ENCODE measurements at regions not wholly inside any gene's neighbourhood (a gene's known extent, or its start where the extent isn't known, plus 50 kb on each side); places are given as distances from the start of the nearest gene placed in this dataset.

DNA sequence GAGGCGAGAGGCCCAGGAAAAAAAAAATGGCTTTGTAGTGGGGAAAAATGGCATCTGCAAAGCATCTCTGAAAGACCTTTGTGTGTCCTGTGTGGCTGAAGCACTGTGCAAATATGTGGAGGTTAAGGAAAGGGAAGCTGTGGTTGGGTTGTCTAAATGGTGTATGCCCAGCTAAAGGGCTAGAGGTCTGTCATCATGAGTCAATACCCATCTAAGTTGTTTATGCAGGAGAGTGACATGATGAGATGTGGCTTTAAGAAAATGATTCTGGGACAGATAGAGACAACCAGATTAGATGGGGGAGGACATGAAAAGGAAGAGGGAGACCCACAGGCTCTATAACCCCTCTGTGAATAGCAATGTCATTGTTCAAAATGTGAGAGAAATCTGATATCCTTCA lies 280.7 kb downstream of the MFSD1 start:
- Histone ChIP-seq H3K9ac (ENCODE audit: low read depth, low read length) (no peak overlapping the region), H3K4me3 (ENCODE audit: low read depth, low read length) (no peak overlapping the region), H3K36me3 (ENCODE audit: control insufficient read depth, insufficient read depth, low read length) (no peaks in the 10 kb centered on the region), H3K27me3 (ENCODE audit: control insufficient read depth, insufficient read depth, low read length) (no peaks in the 10 kb centered on the region), H3K4me1 (ENCODE audit: control insufficient read depth, insufficient read depth, low read length) (no peaks in the 10 kb centered on the region), H3K9me3 (ENCODE audit: control insufficient read depth, insufficient read depth, low read length) (no peaks in the 10 kb centered on the region)

- H3K4me1 ChIP-seq (ENCODE audit: control insufficient read depth, insufficient read depth, low read length), result no peaks in the 10 kb centered on the region
- H3K27me3 ChIP-seq (ENCODE audit: control insufficient read depth, insufficient read depth, low read length), result no peaks in the 10 kb centered on the region
- H3K9ac ChIP-seq (ENCODE audit: low read depth, low read length), result no peak overlapping the region
- no peak overlapping the region for H3K4me3 ChIP-seq (ENCODE audit: low read depth, low read length)
- no peaks in the 10 kb centered on the region for H3K9me3 ChIP-seq (ENCODE audit: control insufficient read depth, insufficient read depth, low read length)
- H3K36me3 ChIP-seq (ENCODE audit: control insufficient read depth, insufficient read depth, low read length), result no peaks in the 10 kb centered on the region
These were observed 290.1 kb downstream of the MFSD1 start for GRCh38 chr3:159091936-159092335.

DNA sequence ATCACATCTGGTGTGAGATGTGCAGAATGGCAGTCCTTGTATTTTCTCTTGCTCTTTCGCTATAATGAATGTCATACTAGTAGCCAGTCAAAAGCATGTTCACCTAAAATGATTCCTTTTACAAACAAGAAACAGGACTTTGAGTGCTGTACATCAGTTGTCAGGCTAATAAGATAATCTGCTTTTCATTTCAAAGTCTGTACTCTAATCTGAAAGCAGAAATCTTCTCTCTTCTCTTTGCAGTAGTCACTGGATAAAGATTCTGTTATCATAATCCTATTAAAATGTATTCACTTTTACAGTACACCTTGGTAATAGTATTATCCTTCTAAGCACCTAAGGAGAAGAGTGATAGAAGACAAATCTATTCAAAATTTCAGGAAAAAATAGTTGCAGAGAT lies 300.1 kb downstream of the MFSD1 start:
- no peaks in the 10 kb centered on the region for H3K4me1 ChIP-seq (ENCODE audit: control insufficient read depth, insufficient read depth, low read length)
- no peaks in the 10 kb centered on the region for H3K9me3 ChIP-seq (ENCODE audit: control insufficient read depth, insufficient read depth, low read length)
- no peaks in the 10 kb centered on the region for H3K36me3 ChIP-seq (ENCODE audit: control insufficient read depth, insufficient read depth, low read length)
- no peak overlapping the region for H3K9ac ChIP-seq (ENCODE audit: low read depth, low read length)
- H3K27me3 ChIP-seq (ENCODE audit: control insufficient read depth, insufficient read depth, low read length), result no peaks in the 10 kb centered on the region
- H3K4me3 ChIP-seq (ENCODE audit: low read depth, low read length), result no peak overlapping the region

DNA sequence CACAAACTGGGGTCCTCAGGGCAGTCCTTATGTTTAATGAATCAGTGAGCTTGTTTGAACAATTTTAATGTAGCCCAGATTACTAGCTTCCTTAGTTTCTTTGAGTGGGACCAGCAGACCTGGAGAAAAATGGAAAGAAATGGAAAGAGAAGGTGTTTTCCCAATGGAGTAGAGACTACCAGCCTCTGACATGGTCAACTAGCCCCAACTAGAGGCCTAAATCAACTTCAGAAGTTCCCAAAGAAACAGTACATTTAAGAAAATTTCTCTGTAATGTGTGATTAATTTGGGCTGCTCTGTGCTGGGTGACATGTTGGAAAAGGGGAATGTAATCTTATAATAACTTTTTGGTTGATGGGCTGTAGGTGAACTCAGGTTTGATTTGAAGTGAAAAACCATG lies 310.9 kb downstream of the MFSD1 start:
- Histone ChIP-seq H3K9ac (ENCODE audit: low read depth, low read length) (no peak overlapping the region), H3K4me1 (ENCODE audit: control insufficient read depth, insufficient read depth, low read length) (no peaks in the 10 kb centered on the region)

DNA sequence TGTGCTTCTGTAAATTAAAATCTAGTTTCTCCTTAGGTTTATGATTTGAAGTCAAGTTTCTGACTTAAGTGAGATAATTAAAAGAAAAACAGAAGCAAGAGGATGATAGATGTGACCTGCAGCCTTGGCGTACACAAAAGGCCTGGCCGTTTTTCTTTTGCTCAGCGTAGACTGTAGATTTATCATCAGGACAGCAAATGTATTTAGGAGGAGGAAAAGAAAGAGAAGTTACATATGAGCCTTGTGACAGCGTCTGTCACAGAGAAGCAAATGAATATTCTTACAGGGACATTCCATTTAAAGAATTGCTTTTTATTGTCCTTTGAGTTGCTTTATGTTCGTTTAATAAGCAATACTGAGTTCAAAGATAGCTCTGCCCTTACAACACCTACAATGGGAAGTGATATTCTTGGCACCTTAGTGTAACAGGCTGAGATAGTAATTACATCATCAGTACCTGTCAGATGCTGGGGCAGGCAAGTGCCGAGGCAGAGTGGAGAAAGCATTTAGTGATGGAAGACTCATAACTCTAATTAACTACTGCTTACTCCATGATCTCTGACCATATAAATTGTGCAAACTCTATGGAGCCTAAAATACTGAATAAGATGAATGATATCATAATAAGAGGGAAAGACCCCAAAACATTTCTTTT lies 311.5 kb downstream of the MFSD1 start:
- Histone ChIP-seq H3K9ac (ENCODE audit: low read depth, low read length) (no peak overlapping the region), H3K4me1 (ENCODE audit: control insufficient read depth, insufficient read depth, low read length) (no peaks in the 10 kb centered on the region), H3K4me3 (ENCODE audit: low read depth, low read length) (no peak overlapping the region), H3K27me3 (ENCODE audit: control insufficient read depth, insufficient read depth, low read length) (no peaks in the 10 kb centered on the region), H3K36me3 (ENCODE audit: control insufficient read depth, insufficient read depth, low read length) (no peaks in the 10 kb centered on the region), H3K9me3 (ENCODE audit: control insufficient read depth, insufficient read depth, low read length) (no peaks in the 10 kb centered on the region)

More for the DNA sequence above, 310.9 kb downstream of the MFSD1 start:
- Histone ChIP-seq H3K36me3 (ENCODE audit: control insufficient read depth, insufficient read depth, low read length) (no peaks in the 10 kb centered on the region), H3K9me3 (ENCODE audit: control insufficient read depth, insufficient read depth, low read length) (no peaks in the 10 kb centered on the region), H3K27me3 (ENCODE audit: control insufficient read depth, insufficient read depth, low read length) (no peaks in the 10 kb centered on the region), H3K4me3 (ENCODE audit: low read depth, low read length) (no peak overlapping the region)

- no peaks in the 10 kb centered on the region for H3K36me3 ChIP-seq (ENCODE audit: control insufficient read depth, insufficient read depth, low read length)
- no peak overlapping the region for H3K9ac ChIP-seq (ENCODE audit: low read depth, low read length)
- H3K27me3 ChIP-seq (ENCODE audit: control insufficient read depth, insufficient read depth, low read length), result no peaks in the 10 kb centered on the region
- no peaks in the 10 kb centered on the region for H3K9me3 ChIP-seq (ENCODE audit: control insufficient read depth, insufficient read depth, low read length)
- H3K4me3 ChIP-seq (ENCODE audit: low read depth, low read length), result no peak overlapping the region
- no peaks in the 10 kb centered on the region for H3K4me1 ChIP-seq (ENCODE audit: control insufficient read depth, insufficient read depth, low read length)
These were observed 312.7 kb downstream of the MFSD1 start for GRCh38 chr3:159114582-159114981.

- no peak overlapping the region for H3K9ac ChIP-seq (ENCODE audit: low read depth, low read length)
These were observed 322.0 kb downstream of the MFSD1 start for GRCh38 chr3:159123877-159124276.

GRCh38 chr3:159126261-159127020 lies 324.6 kb downstream of the MFSD1 start:
- Histone ChIP-seq H3K36me3 (ENCODE audit: control insufficient read depth, insufficient read depth, low read length) (no peaks in the 10 kb centered on the region), H3K4me1 (ENCODE audit: control insufficient read depth, insufficient read depth, low read length) (no peaks in the 10 kb centered on the region), H3K9ac (ENCODE audit: low read depth, low read length) (no peak overlapping the region), H3K9me3 (ENCODE audit: control insufficient read depth, insufficient read depth, low read length) (no peaks in the 10 kb centered on the region), H3K27me3 (ENCODE audit: control insufficient read depth, insufficient read depth, low read length) (no peaks in the 10 kb centered on the region), H3K4me3 (ENCODE audit: low read depth, low read length) (no peak overlapping the region)

More at GRCh38 chr3:159123877-159124276, 322.0 kb downstream of the MFSD1 start:
- no peaks in the 10 kb centered on the region for H3K9me3 ChIP-seq (ENCODE audit: control insufficient read depth, insufficient read depth, low read length)
- no peak overlapping the region for H3K4me3 ChIP-seq (ENCODE audit: low read depth, low read length)
- H3K36me3 ChIP-seq (ENCODE audit: control insufficient read depth, insufficient read depth, low read length), result no peaks in the 10 kb centered on the region
- no peaks in the 10 kb centered on the region for H3K27me3 ChIP-seq (ENCODE audit: control insufficient read depth, insufficient read depth, low read length)
- no peaks in the 10 kb centered on the region for H3K4me1 ChIP-seq (ENCODE audit: control insufficient read depth, insufficient read depth, low read length)

GRCh38 chr3:159127021-159127392 lies 325.2 kb downstream of the MFSD1 start:
- H3K4me3 ChIP-seq (ENCODE audit: low read depth, low read length), result no peak overlapping the region
- no peaks in the 10 kb centered on the region for H3K9me3 ChIP-seq (ENCODE audit: control insufficient read depth, insufficient read depth, low read length)
- H3K9ac ChIP-seq (ENCODE audit: low read depth, low read length), result no peak overlapping the region
- H3K36me3 ChIP-seq (ENCODE audit: control insufficient read depth, insufficient read depth, low read length), result no peaks in the 10 kb centered on the region
- H3K4me1 ChIP-seq (ENCODE audit: control insufficient read depth, insufficient read depth, low read length), result no peaks in the 10 kb centered on the region
- H3K27me3 ChIP-seq (ENCODE audit: control insufficient read depth, insufficient read depth, low read length), result no peaks in the 10 kb centered on the region

DNA sequence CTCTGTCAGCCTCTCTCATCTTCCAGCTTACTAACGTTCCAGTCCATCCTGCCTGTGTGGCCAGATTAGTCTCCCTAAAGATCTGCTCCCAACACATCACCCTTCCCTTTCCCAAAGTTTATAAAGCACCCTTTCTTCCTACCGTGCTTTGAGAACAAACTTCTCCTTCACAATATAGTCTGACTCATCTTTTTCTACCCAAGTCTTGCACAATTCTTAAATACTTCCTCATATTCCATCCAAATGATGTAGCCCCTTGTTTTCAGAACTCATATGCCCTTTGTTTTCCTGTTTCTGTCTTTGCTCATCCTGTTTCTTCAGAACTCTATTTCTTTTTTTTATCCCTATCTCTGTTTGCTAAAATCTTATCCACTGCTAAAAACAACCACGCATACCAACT lies 326.8 kb downstream of the MFSD1 start:
- Histone ChIP-seq H3K9ac (ENCODE audit: low read depth, low read length) (no peak overlapping the region), H3K4me3 (ENCODE audit: low read depth, low read length) (no peak overlapping the region), H3K36me3 (ENCODE audit: control insufficient read depth, insufficient read depth, low read length) (no peaks in the 10 kb centered on the region), H3K9me3 (ENCODE audit: control insufficient read depth, insufficient read depth, low read length) (no peaks in the 10 kb centered on the region), H3K27me3 (ENCODE audit: control insufficient read depth, insufficient read depth, low read length) (no peaks in the 10 kb centered on the region), H3K4me1 (ENCODE audit: control insufficient read depth, insufficient read depth, low read length) (no peaks in the 10 kb centered on the region)

DNA sequence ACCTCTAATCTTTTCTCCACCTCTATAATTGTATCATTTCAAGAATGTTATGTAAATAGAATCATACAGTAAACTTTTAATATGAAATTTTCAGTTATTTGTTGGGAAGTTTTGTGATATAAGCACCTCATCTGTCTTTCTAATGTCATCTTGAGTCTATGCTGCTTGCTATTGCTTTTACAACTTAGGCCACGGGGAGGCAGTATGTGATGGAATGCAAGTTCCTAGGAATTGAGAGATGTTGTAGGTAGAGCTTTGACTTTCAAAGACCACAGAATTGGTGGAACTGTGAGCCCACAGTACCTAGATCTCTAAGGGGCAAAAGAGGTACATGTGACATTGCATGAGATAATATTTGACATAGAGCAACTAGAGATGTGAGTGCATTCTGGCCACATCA lies 328.3 kb downstream of the MFSD1 start:
- no peaks in the 10 kb centered on the region for H3K9me3 ChIP-seq (ENCODE audit: control insufficient read depth, insufficient read depth, low read length)
- no peak overlapping the region for H3K9ac ChIP-seq (ENCODE audit: low read depth, low read length)
- no peaks in the 10 kb centered on the region for H3K36me3 ChIP-seq (ENCODE audit: control insufficient read depth, insufficient read depth, low read length)
- no peaks in the 10 kb centered on the region for H3K4me1 ChIP-seq (ENCODE audit: control insufficient read depth, insufficient read depth, low read length)
- H3K27me3 ChIP-seq (ENCODE audit: control insufficient read depth, insufficient read depth, low read length), result no peaks in the 10 kb centered on the region
- no peak overlapping the region for H3K4me3 ChIP-seq (ENCODE audit: low read depth, low read length)

- Histone ChIP-seq H3K27me3 (ENCODE audit: control insufficient read depth, insufficient read depth, low read length) (no peaks in the 10 kb centered on the region), H3K9me3 (ENCODE audit: control insufficient read depth, insufficient read depth, low read length) (no peaks in the 10 kb centered on the region), H3K4me3 (ENCODE audit: low read depth, low read length) (no peak overlapping the region), H3K9ac (ENCODE audit: low read depth, low read length) (no peak overlapping the region), H3K4me1 (ENCODE audit: control insufficient read depth, insufficient read depth, low read length) (no peaks in the 10 kb centered on the region), H3K36me3 (ENCODE audit: control insufficient read depth, insufficient read depth, low read length) (no peaks in the 10 kb centered on the region)
These were observed 329.5 kb downstream of the MFSD1 start for GRCh38 chr3:159131376-159131775.
